ENCODE measurements at regions not wholly inside any gene's neighbourhood (a gene's known extent, or its start where the extent isn't known, plus 50 kb on each side); places are given as distances from the start of the nearest gene placed in this dataset.

- DNase-seq, result no peak
Observed at GRCh38 chr12:110998165-110998564, 77.8 kb upstream of the MYL2 start.

GRCh38 chr12:110996415-110996814 is 76.0 kb upstream of the MYL2 start:
- DNase-seq, result no peak

GRCh38 chr12:110995615-110996014 is 75.2 kb upstream of the MYL2 start:
- no peak for DNase-seq

DNA sequence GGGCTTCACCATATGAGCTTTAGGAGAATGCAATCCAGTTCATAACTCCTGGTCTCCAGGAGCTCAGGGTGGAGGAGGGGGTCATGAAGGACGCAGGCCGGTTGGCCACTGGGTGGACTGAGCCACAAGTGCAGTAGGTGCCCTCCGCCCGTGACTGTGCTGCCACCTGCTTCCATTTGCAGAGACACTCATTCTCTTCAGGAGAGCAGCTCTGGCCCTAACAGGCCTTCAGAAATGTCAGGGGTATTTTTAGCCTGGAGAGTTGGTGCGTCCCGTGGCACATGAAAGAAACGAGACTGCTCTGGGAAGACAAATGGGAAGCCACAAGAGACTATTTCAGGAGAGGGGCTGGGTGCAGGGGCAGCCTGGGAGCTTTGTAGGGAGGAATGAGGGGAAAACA is 74.6 kb upstream of the MYL2 start:
- DNase-seq, result no peak

GRCh38 chr12:110993434-110993833 is 73.1 kb upstream of the MYL2 start:
- no peak for DNase-seq

GRCh38 chr12:110992909-110993308 is 72.5 kb upstream of the MYL2 start:
- no peak for DNase-seq

GRCh38 chr12:110983811-110984210 is 63.4 kb upstream of the MYL2 start:
- DNase-seq, result no peak

DNA sequence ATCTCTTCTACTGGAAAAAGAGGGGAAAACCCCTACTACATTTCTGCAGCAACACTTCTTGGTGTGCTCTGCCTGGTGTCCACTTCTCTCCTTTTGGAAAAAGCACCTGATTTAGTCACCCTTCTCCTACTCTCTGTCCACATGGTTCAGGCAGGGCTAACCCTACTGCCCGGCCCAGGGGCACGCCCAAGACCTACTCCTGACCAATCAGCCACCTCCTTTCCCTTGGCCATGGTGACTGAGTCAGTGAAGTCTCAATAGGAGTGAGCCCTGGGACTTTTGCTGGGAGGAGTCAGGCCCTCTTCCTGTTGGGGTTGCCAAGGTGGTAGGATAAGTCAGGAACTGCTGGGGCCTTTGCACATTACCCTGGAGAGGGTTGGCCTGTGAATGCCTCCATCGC is 52.5 kb upstream of the MYL2 start:
- DNase-seq, result no peak

DNA sequence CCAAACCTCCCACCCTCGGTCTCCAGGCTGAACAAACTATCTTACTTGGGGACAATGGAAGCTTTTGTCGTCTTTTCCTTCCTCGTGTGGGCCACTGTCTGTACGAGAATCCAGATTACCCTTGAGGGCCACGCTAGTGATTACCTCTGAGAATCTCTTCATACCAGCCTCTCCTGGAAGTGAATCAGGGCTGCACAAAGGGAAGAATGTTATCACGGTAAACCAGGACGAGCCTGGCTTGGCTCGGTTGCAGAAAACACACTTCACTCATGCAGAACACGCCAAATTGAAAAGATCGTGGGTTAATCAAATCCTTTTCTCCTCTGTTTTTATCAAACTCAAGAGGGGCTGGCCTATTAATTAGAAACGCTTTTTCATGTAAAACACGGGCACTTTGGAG is 51.6 kb upstream of the MYL2 start:
- no peak for DNase-seq

DNA sequence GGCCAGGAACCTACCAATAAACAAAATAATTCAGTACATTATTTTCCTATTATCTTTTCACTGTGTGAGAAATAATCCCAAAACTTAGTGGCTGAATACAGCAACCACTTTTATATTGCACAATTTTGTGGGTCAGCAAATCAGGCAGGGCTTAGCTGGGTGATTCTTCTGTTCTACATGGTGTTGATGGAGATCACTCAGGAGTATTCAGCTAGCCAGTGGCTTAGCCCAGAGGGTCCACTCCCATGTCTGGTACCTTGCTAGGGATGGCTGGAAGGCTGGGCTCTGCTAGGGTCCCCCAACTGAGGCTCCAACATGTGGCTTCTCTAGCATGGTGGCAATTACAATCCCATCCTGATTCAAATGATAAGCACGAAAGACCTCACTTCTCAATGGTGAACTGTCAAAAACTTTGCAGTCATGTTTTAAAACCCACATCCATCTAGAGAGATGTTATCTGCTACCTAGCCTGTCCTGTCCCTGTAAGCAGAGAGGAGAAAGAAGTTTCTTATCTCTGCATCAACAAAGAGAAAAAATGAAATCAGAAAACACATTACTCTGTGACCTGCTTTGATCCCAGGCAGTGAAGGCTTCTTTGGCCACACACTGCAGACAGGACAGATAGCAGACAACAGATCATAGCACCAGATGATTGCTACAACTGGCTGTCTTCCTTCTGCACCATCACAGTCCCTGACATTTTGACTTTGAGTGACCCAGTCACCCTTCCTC is 51.0 kb upstream of the MYL2 start:
- DNase-seq, result no peak
